ENCODE measurements at regions not wholly inside any gene's neighbourhood (a gene's known extent, or its start where the extent isn't known, plus 50 kb on each side); places are given as distances from the start of the nearest gene placed in this dataset.

GRCh38 chr2:211204456-211204855 lies 648.1 kb downstream of the CPS1 start:
- TF ChIP-seq TBP (IDR thresholded peaks at IDR 0.05; ENCODE audit: low read depth, low read length) (no peak), HDAC2 (IDR thresholded peaks at IDR 0.05; ENCODE audit: borderline replicate concordance in 1 of 2, low read depth in 2 of 2, low read length in 2 of 2) (no peak), JUND (IDR thresholded peaks at IDR 0.05; ENCODE audit: low read length) (no peak), CTCF (IDR thresholded peaks at IDR 0.05; ENCODE audit: control extremely low read depth in 1 of 3, insufficient read depth in 1 of 3, low read depth in 1 of 3, low read length in 3 of 3) (no peak)
